ENCODE measurements at regions not wholly inside any gene's neighbourhood (a gene's known extent, or its start where the extent isn't known, plus 50 kb on each side); places are given as distances from the start of the nearest gene placed in this dataset.
A peak's percentile ranks its signal among the peaks of the same experiment; 100 is the strongest.

- Histone ChIP-seq H3K4me1 (ENCODE audit: control insufficient read depth, insufficient read depth, low read depth, low read length) (no peaks in the 10 kb centered on the region), H3K23ac (ENCODE audit: low read length in 2 of 2) (no peak overlapping the region), H3K27me3 (ENCODE audit: control insufficient read depth in 1 of 2, insufficient read depth in 1 of 2, low read length in 2 of 2) (no peaks in the 10 kb centered on the region), H3K27ac (ENCODE audit: low read length, poor library complexity, severe bottlenecking) (no peak overlapping the region), H3K18ac (ENCODE audit: low read depth in 1 of 2, low read length in 2 of 2) (no peak overlapping the region), H3K14ac (ENCODE audit: low read length in 2 of 2) (no peak overlapping the region), H3K4me2 (ENCODE audit: low read length, poor library complexity, severe bottlenecking) (no peak overlapping the region), H4K8ac (ENCODE audit: low read length) (no peak overlapping the region), H2BK15ac (ENCODE audit: low read depth, poor library complexity, severe bottlenecking) (no peak overlapping the region), H3K36me3 (ENCODE audit: control insufficient read depth in 1 of 2, insufficient read depth in 2 of 2, low read depth in 1 of 2, low read length in 2 of 2) (no peaks in the 10 kb centered on the region), H3K4ac (ENCODE audit: low read depth in 1 of 2, low read length in 2 of 2) (no peak overlapping the region), H2AFZ (ENCODE audit: low read depth, low read length) (no peak overlapping the region), H2BK12ac (ENCODE audit: low read length in 2 of 2) (no peak overlapping the region), H4K91ac (ENCODE audit: low read length) (no peak overlapping the region), H2BK120ac (ENCODE audit: low read depth, low read length) (no peak overlapping the region), H3K79me1 (replicated peaks; ENCODE audit: low read length, poor library complexity, severe bottlenecking) (no peaks in the 10 kb centered on the region), H3K4me3 (ENCODE audit: insufficient read depth in 1 of 2, low read depth in 1 of 2, low read length in 2 of 2) (no peak overlapping the region), H2BK5ac (ENCODE audit: low read depth, low read length, poor library complexity, severe bottlenecking) (no peak overlapping the region), H2AK5ac (ENCODE audit: low read length, severe bottlenecking) (no peak overlapping the region), H3K9ac (ENCODE audit: low read length) (no peak overlapping the region), H3K9me3 (ENCODE audit: control insufficient read depth, low read length) (peaks cover 13% of the 10 kb centered on the region)
- DNase-seq, result no peak
- 91% methylated on average over 2 of the region's 3 CpGs for WGBS
These were observed 1107.1 kb upstream of the TMPRSS15 start for GRCh38 chr21:19510653-19511052.

- Histone ChIP-seq H3K18ac (ENCODE audit: low read depth in 1 of 2, low read length in 2 of 2) (no peak overlapping the region), H2BK120ac (ENCODE audit: low read depth, low read length) (no peak overlapping the region), H4K91ac (ENCODE audit: low read length) (no peak overlapping the region), H3K9ac (ENCODE audit: low read length) (no peak overlapping the region), H2BK12ac (ENCODE audit: low read length in 2 of 2) (no peak overlapping the region), H3K4me1 (ENCODE audit: control insufficient read depth, insufficient read depth, low read depth, low read length) (no peaks in the 10 kb centered on the region), H3K9me3 (ENCODE audit: control insufficient read depth, low read length) (peaks cover 2% of the 10 kb centered on the region), H3K79me1 (replicated peaks; ENCODE audit: low read length, poor library complexity, severe bottlenecking) (no peaks in the 10 kb centered on the region), H3K4ac (ENCODE audit: low read depth in 1 of 2, low read length in 2 of 2) (no peak overlapping the region), H4K8ac (ENCODE audit: low read length) (no peak overlapping the region), H3K27me3 (ENCODE audit: control insufficient read depth in 1 of 2, insufficient read depth in 1 of 2, low read length in 2 of 2) (no peaks in the 10 kb centered on the region), H3K4me3 (ENCODE audit: insufficient read depth in 1 of 2, low read depth in 1 of 2, low read length in 2 of 2) (no peak overlapping the region), H3K23ac (ENCODE audit: low read length in 2 of 2) (no peak overlapping the region), H3K14ac (ENCODE audit: low read length in 2 of 2) (no peak overlapping the region), H2AK5ac (ENCODE audit: low read length, severe bottlenecking) (no peak overlapping the region), H3K4me2 (ENCODE audit: low read length, poor library complexity, severe bottlenecking) (no peak overlapping the region), H3K27ac (ENCODE audit: low read length, poor library complexity, severe bottlenecking) (no peak overlapping the region), H2BK5ac (ENCODE audit: low read depth, low read length, poor library complexity, severe bottlenecking) (no peak overlapping the region), H2BK15ac (ENCODE audit: low read depth, poor library complexity, severe bottlenecking) (no peak overlapping the region), H2AFZ (ENCODE audit: low read depth, low read length) (no peak overlapping the region), H3K36me3 (ENCODE audit: control insufficient read depth in 1 of 2, insufficient read depth in 2 of 2, low read depth in 1 of 2, low read length in 2 of 2) (no peaks in the 10 kb centered on the region)
- no CpG with 5 or more reads among the region's 1 CpG for WGBS
- no peak for DNase-seq
These were observed 1118.8 kb upstream of the TMPRSS15 start for GRCh38 chr21:19522381-19522780.

DNA sequence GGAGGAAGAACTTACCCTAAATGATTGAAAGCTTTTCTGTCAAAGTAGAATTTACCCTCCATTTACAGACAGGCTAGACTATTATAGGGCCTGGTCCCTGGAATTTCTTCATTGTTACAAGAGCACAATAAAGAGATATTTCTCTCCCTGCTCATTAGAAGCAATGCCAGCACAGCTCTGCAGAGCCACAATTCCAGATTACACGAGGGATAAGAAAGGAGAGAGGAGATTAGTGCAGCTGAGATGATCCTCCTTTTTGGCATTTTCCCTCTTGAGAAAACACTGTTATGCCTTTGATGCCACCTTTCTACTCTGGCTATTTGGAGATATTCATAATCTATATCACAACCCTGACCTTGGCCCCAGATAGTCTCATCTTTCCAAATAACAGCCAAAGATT lies 1119.5 kb upstream of the TMPRSS15 start:
- no peak overlapping the region for H2AFZ ChIP-seq (ENCODE audit: low read depth, low read length)
- no peaks in the 10 kb centered on the region for H3K27me3 ChIP-seq (ENCODE audit: control insufficient read depth in 1 of 2, insufficient read depth in 1 of 2, low read length in 2 of 2)
- H4K91ac ChIP-seq (ENCODE audit: low read length), result no peak overlapping the region
- no peak overlapping the region for H3K4me2 ChIP-seq (ENCODE audit: low read length, poor library complexity, severe bottlenecking)
- no peak overlapping the region for H2BK5ac ChIP-seq (ENCODE audit: low read depth, low read length, poor library complexity, severe bottlenecking)
- peaks cover 2% of the 10 kb centered on the region for H3K9me3 ChIP-seq (ENCODE audit: control insufficient read depth, low read length)
- H2BK12ac ChIP-seq (ENCODE audit: low read length in 2 of 2), result no peak overlapping the region
- H3K4me3 ChIP-seq (ENCODE audit: insufficient read depth in 1 of 2, low read depth in 1 of 2, low read length in 2 of 2), result no peak overlapping the region
- H3K18ac ChIP-seq (ENCODE audit: low read depth in 1 of 2, low read length in 2 of 2), result no peak overlapping the region
- no peaks in the 10 kb centered on the region for H3K36me3 ChIP-seq (ENCODE audit: control insufficient read depth in 1 of 2, insufficient read depth in 2 of 2, low read depth in 1 of 2, low read length in 2 of 2)
- no peaks in the 10 kb centered on the region for H3K79me1 ChIP-seq (replicated peaks; ENCODE audit: low read length, poor library complexity, severe bottlenecking)
- 100% methylated on average over 1 of the region's 1 CpG for WGBS
- no peak overlapping the region for H3K23ac ChIP-seq (ENCODE audit: low read length in 2 of 2)
- no peak overlapping the region for H2AK5ac ChIP-seq (ENCODE audit: low read length, severe bottlenecking)
- no peak overlapping the region for H2BK15ac ChIP-seq (ENCODE audit: low read depth, poor library complexity, severe bottlenecking)
- no peak overlapping the region for H3K14ac ChIP-seq (ENCODE audit: low read length in 2 of 2)
- no peak overlapping the region for H3K27ac ChIP-seq (ENCODE audit: low read length, poor library complexity, severe bottlenecking)
- no peak overlapping the region for H2BK120ac ChIP-seq (ENCODE audit: low read depth, low read length)
- no peak for DNase-seq
- no peak overlapping the region for H3K9ac ChIP-seq (ENCODE audit: low read length)
- H3K4ac ChIP-seq (ENCODE audit: low read depth in 1 of 2, low read length in 2 of 2), result no peak overlapping the region
- no peaks in the 10 kb centered on the region for H3K4me1 ChIP-seq (ENCODE audit: control insufficient read depth, insufficient read depth, low read depth, low read length)
- H4K8ac ChIP-seq (ENCODE audit: low read length), result no peak overlapping the region

GRCh38 chr21:19523746-19524145 lies 1120.2 kb upstream of the TMPRSS15 start:
- H3K9ac ChIP-seq (ENCODE audit: low read length), result no peak overlapping the region
- no peak overlapping the region for H4K8ac ChIP-seq (ENCODE audit: low read length)
- H3K4me2 ChIP-seq (ENCODE audit: low read length, poor library complexity, severe bottlenecking), result no peak overlapping the region
- no peak overlapping the region for H3K23ac ChIP-seq (ENCODE audit: low read length in 2 of 2)
- H2AK5ac ChIP-seq (ENCODE audit: low read length, severe bottlenecking), result no peak overlapping the region
- no peak overlapping the region for H3K27ac ChIP-seq (ENCODE audit: low read length, poor library complexity, severe bottlenecking)
- 63% methylated on average over 2 of the region's 2 CpGs for WGBS
- H3K9me3 ChIP-seq (ENCODE audit: control insufficient read depth, low read length), result peaks cover 2% of the 10 kb centered on the region
- no peak overlapping the region for H2BK12ac ChIP-seq (ENCODE audit: low read length in 2 of 2)
- no peak overlapping the region for H2AFZ ChIP-seq (ENCODE audit: low read depth, low read length)
- no peaks in the 10 kb centered on the region for H3K27me3 ChIP-seq (ENCODE audit: control insufficient read depth in 1 of 2, insufficient read depth in 1 of 2, low read length in 2 of 2)
- H3K14ac ChIP-seq (ENCODE audit: low read length in 2 of 2), result no peak overlapping the region
- H3K18ac ChIP-seq (ENCODE audit: low read depth in 1 of 2, low read length in 2 of 2), result no peak overlapping the region
- H2BK15ac ChIP-seq (ENCODE audit: low read depth, poor library complexity, severe bottlenecking), result no peak overlapping the region
- no peak overlapping the region for H3K4ac ChIP-seq (ENCODE audit: low read depth in 1 of 2, low read length in 2 of 2)
- no peaks in the 10 kb centered on the region for H3K79me1 ChIP-seq (replicated peaks; ENCODE audit: low read length, poor library complexity, severe bottlenecking)
- H4K91ac ChIP-seq (ENCODE audit: low read length), result no peak overlapping the region
- H3K4me1 ChIP-seq (ENCODE audit: control insufficient read depth, insufficient read depth, low read depth, low read length), result no peaks in the 10 kb centered on the region
- no peak overlapping the region for H3K4me3 ChIP-seq (ENCODE audit: insufficient read depth in 1 of 2, low read depth in 1 of 2, low read length in 2 of 2)
- DNase-seq, result peak; percentile 44
- H2BK5ac ChIP-seq (ENCODE audit: low read depth, low read length, poor library complexity, severe bottlenecking), result no peak overlapping the region
- no peaks in the 10 kb centered on the region for H3K36me3 ChIP-seq (ENCODE audit: control insufficient read depth in 1 of 2, insufficient read depth in 2 of 2, low read depth in 1 of 2, low read length in 2 of 2)
- H2BK120ac ChIP-seq (ENCODE audit: low read depth, low read length), result no peak overlapping the region

Data from mesenchymal stem cell (in vitro differentiated cells and primary cell).